Stimulated activated CD4-positive, alpha-beta T cell treated with anti-CD3 and anti-CD28 coated beads, Interleukin-12 subunit alpha, Interleukin-12 subunit beta, amount 100 ng/mL, for 48 hours (primary cell): ENCODE measurements at regions not wholly inside any gene's neighbourhood (a gene's known extent, or its start where the extent isn't known, plus 50 kb on each side); places are given as distances from the start of the nearest gene placed in this dataset.

Experiments used
- DNase-seq, 3 donors: peaks; one replicate each; pipeline ENCODE4 v3.0.0-alpha.2; 2020; ENCODE audit warnings: low read depth in 2 of 3, low spot score in 1 of 3

GRCh38 chr22:34702279-34702678 is 363.7 kb upstream of the ISX start:
- DNase-seq = no peak

GRCh38 chr22:34709641-34710040 is 356.3 kb upstream of the ISX start:
- DNase-seq = no peak

- DNase-seq = no peak
Observed at GRCh38 chr22:34722901-34723300, 343.1 kb upstream of the ISX start.

- DNase-seq = no peak
Observed at GRCh38 chr22:34736081-34736480, 329.9 kb upstream of the ISX start.

- DNase-seq = no peak
Observed at GRCh38 chr22:34738661-34739400, 327.1 kb upstream of the ISX start.

- DNase-seq = no peak
Observed at GRCh38 chr22:34743110-34743751, 322.7 kb upstream of the ISX start.

GRCh38 chr22:34760276-34761008 is 305.5 kb upstream of the ISX start:
- no peak for DNase-seq

- DNase-seq = no peak
Observed at GRCh38 chr22:34761111-34761510, 304.8 kb upstream of the ISX start.

GRCh38 chr22:34763496-34763895 is 302.5 kb upstream of the ISX start:
- no peak for DNase-seq

- no peak for DNase-seq
Observed at GRCh38 chr22:34765115-34765514, 300.8 kb upstream of the ISX start.

- no peak for DNase-seq
Observed at GRCh38 chr22:34769361-34769760, 296.6 kb upstream of the ISX start.

- no peak for DNase-seq
Observed at GRCh38 chr22:34776817-34777216, 289.1 kb upstream of the ISX start.

GRCh38 chr22:34781681-34782080 is 284.3 kb upstream of the ISX start:
- no peak for DNase-seq

- no peak for DNase-seq
Observed at GRCh38 chr22:34783436-34783835, 282.5 kb upstream of the ISX start.

- no peak for DNase-seq
Observed at GRCh38 chr22:34784056-34784455, 281.9 kb upstream of the ISX start.

GRCh38 chr22:34797826-34798225 is 268.1 kb upstream of the ISX start:
- no peak for DNase-seq

- no peak for DNase-seq
Observed at GRCh38 chr22:34798605-34799004, 267.4 kb upstream of the ISX start.

- DNase-seq = no peak
Observed at GRCh38 chr22:34800260-34800980, 265.5 kb upstream of the ISX start.

GRCh38 chr22:34801221-34801620 is 264.7 kb upstream of the ISX start:
- no peak for DNase-seq

- DNase-seq = no peak
Observed at GRCh38 chr22:34804091-34804490, 261.9 kb upstream of the ISX start.

GRCh38 chr22:34804604-34805003 is 261.4 kb upstream of the ISX start:
- DNase-seq = no peak

- DNase-seq = no peak
Observed at GRCh38 chr22:34805771-34806170, 260.2 kb upstream of the ISX start.
